EL (cell line): ENCODE measurements at regions not wholly inside any gene's neighbourhood (a gene's known extent, or its start where the extent isn't known, plus 50 kb on each side); places are given as distances from the start of the nearest gene placed in this dataset.
"Not testable (repeated sequence)": the region's sequence is repeated elsewhere in the genome, so short reads cannot be mapped to it uniquely, and the experiment has no call there.

Source experiments
- DNase-seq: peaks from one replicate; pipeline ENCODE4 v3.0.0-alpha.2; 2016

DNA sequence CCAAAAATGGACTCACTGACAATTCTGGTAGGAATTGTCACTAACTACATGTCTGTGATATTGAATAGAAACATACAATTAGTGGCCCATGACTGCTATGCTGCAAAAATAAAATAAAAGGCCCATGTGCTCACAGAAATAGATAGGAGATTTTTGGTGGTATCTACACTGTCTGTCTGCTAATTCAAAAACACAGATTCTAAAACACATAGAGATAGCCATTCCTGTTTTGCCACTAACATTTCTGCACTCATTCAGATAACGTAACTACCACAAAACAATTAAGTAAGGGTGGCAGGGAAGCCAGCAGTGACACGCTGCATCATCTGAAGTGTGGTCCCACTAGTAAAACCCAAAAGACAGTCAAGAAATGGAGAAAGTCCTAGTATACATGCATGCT is 202.2 kb upstream of the NFIA start:
- no peak for DNase-seq

DNA sequence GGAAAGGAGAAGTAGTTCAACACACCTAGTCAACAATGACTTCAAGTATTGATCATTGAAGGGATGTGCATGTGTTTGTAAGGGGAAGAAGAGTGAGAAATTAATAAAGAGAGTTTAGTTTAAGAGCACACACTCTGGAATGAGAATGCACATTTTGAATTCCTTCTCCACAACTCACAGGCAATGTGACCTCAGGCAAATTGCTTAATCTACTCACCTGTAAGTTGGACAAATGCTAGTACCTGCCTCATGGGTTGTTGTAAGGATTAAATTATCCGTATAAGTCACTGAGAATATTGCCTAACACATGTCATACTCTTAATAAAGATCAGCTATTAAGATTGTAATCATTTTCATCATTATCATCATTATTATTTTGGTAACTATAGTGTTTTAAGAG is 204.0 kb upstream of the NFIA start:
- DNase-seq: no peak

DNA sequence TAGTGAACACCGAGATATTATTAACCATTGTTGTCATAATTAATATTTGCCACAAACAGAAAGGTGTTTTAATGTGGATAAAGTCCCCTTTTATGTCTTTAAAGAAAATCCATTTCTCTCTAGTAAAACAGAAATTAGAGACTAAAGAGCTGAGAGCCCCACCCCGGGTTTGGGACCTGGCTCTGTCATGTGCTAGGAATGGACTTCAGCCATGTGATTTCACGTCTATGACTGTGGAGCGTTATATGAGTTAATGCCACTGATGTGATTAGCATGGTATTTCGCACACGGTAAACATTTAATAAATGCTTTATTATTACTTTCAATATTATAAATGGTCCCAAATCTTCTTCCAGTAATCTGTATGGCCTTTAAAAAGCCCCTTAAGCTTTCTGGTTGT is 205.0 kb upstream of the NFIA start:
- DNase-seq: no peak

DNA sequence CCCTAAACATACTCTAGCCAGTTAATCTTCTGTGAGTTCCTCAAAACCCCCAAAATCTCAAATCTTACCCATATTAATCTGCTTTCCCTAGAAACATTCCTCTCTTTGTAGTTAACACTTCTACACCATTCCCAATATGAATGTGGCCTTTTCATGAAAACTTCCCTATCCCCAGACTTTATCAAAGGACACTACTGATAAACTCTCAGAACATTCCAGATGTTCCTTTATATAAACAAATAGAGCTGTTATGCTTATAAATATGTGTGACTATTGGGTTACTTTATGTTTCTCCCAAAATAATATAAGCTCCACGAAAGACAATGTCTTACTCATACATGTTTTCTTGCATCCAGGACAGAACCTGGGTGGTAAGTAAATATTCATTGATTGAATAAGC is 205.4 kb upstream of the NFIA start:
- DNase-seq: no peak

DNA sequence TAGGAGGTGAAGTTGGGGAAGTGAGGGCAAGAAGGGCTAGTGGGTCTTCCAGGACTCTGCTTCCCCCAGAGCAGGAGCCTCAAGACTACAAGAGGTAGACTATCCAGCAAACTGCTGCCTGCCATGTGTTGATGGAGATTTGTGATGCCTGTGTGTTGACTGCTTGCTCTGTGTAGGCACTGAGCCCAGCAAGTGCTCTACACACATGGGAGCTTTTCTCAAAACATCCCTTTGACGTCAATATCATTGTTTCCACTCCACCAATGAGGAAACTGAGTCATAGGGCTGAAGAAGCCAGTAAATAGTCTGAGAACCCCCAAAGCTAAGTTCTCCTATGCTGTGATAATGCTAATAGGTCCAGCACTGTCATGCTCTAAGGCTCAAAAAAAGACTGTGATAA is 207.2 kb upstream of the NFIA start:
- no peak for DNase-seq

DNA sequence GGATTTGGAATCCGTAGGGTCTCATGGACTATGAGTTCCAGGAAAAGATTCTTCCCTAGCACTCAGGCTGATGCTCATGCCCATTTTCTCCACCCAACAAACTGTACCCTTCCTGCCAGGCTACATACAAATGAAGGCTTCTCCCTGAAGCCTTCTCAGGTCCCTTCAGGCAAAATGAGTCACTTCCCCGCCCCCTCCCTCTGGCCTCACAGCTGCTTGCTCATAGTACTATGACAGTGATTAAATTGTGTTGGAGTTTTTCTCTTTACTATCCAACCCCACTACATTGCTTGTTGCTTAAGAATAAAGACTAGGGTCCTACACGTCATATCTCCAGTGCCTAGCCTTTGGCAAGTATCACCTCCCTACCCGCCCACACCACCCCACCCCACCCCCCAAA is 207.6 kb upstream of the NFIA start:
- peak; percentile 68 for DNase-seq

DNA sequence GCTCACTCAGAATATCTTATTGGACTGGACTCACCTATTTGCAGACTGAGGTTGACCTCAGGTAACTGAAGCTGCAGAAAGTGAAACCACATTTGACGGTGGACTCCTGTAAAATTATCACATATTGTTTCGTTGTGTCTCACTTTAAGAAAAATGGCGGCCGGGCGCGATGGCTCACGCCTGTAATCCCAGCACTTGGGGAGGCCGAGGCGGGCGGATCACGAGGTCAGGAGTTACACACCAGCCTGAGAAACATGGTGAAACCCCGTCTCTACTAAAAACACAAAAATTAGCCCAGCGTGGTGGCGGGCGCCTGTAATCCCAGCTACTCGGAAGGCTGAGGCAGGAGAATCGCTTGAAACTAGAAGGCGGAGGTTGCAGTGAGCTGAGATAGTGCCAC is 209.0 kb upstream of the NFIA start:
- not testable (repeated sequence) for DNase-seq

DNA sequence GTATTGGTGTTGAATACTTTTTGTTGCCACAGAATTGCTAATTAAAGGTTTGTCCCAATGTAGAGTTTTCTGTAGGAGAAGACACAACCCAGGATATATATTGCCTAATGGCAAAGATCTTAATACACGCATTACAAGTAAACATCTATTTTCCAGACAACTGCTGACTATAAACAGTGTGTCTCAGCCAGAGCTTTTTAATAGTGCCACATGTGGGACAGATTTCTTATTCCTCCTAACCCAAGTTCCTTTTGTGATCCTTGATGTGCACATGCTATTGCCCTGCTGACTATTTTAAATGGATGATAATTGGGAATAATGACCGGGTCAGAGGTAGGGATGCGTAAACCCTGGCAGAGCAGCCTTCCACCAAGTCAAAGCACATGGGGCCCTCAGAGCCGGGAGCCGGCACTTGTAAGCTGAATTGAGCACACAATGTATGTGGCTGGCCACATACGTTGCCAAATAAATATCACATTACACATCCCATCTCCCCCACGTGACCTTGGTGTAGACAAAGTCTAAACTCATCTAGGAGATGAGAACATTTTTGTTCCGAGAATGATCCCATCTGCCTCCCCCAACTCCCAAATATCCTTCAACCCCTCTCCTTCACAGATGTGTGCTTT is 209.8 kb upstream of the NFIA start:
- DNase-seq: no peak

DNA sequence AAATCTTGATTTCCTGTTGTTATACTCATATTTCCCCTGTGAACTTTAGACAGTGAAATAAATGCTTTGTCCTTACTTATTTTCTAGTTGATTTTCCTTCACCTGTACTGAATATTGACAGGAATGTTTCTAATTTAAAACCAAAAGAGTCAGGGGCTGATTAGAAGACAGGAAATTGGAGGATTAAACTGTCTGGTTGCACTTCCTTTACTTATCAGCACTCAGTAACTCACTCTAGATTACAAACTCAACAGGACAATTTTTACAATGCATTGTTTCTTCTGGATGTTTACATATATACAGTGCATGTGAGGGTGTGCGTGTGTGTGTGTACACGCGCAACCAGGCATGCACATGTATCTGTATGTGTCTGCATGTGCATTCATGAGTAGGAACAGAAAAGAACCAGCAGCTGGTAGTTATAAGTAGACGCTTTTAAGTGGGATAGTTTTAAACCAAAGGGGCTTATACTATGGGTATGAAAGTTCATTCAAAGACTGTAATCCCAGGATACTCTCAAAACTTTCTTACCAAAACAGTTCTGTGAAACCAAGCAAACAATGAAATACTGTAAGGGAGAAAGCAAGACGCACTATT is 212.0 kb upstream of the NFIA start:
- no peak for DNase-seq

DNA sequence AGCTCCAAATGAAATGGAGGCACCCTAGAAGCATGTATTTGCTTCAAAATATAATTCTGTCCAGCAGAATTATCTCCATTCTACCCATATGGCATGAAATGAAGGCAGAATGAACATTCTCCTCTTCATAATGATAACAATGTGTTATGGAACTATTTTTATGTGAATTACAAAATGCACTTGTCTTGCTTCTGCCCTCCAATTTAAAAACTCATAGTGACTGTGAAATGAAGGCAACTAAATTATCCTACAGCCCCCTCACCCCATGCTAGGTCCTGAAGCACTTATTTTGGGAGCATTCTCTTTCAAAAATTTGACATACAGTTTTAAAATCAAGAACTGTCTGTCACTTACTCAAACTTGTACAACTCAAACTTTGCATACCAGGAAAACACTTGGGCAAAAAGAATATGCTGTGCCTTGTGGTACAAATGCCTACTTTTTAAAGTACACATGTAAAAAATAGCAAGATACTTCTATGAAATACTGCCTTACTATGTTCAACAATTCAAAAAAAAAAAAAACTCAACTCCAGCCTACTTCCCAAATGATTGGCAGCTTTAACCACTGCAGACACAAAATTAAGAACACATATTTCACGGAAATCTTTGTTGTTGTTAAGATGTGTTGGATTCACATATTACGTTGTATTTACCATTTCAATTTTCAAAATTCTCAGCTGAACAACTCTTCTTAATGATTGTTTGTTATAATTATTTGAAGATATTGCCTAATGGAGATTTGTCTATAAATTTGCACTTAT is 213.3 kb upstream of the NFIA start:
- DNase-seq: no peak

DNA sequence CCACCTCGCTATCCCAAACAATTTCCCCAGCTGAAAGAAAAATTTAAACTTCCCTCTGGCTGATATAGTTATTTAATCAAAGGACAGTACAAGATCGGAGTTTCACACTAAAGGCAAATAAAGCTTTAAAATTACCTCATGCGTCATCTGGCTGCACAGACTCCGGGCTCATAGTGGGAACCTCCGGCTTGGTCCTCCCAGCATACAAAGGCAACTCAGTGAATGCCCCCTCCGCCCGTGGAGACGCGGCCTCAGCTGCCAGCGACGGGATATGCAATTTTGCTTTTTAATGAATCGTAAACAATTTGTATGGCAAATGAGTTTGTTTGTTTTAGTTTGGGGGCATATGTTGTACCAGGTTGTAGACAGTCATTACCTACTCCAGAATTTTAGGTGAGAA is 214.6 kb upstream of the NFIA start:
- DNase-seq: no peak

DNA sequence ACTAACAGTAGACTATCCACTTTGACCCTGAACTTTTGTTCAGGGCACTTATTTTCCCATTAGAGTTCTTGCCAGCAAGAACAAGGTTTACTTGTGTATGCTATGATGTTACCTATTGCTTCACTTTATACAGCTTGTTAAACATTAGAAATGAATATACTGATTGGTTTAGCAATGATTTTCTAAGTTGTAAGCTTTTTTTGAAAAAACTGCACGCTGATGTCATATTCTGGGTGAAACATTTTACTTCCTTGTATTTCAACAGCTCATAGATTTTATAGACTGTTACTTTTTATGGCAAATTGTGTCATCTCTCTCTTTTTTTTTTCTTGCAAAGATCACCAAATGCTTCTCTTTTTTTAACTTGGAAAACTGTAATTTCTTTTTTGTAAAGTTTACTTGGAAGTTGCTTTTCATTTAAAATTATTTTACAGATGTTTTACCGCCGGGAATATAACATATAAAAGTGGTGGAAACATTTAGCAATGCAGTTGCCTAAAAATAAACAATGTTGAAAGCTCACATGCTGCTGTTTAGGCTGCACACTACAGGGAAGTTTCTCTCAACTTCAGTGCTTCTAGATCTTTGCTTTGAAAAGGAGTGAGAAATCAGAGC is 215.3 kb upstream of the NFIA start:
- no peak for DNase-seq

DNA sequence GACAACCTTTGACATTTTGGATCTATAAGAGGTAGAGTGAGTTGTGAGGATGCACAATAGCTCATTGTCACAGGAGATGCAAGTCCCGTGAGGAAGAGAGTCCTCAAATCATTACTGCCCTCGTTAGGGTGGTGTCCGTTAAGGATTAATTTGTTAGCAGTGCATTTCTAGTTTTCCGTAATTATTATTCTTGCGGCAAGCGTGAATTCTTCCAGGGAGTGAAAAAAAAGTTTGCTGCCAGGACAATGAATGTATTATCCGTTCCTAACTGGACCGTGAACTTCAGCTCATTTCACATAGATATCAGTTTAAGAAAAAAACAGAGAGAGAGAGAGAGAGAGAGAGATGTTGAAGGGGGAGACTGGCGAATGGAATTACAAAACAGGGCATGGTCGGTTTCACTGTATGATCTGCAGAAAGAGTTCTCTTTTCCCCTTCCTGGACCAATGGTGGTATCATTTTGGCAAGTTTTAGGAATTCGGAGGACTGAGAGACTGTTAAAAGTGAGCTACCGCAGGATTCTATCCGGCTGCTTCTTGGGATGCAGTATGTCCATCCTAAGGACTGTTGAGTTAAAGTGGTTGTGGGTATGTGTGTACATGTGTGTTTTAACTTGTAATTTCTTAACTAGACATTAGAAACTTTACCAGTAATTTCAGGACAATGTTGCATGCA is 216.0 kb upstream of the NFIA start:
- DNase-seq: no peak

DNA sequence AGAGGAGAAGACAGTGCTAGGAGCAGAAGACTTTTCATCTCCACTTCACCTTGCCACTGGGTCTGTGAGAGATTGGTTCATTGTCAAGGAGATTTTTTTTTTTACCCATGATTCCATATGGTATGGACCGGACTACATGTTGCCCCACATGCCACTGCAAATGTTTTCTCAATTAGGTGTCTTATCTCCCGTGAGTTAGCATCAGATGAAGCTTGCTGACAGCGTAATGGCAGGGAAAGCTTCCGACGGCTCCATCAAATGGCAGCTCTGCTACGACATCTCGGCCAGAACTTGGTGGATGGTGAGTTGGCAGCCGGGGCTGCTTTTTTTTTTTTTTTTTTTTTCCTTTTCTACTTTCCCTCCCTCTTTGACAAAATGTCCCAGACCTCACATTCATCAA is 217.2 kb upstream of the NFIA start:
- DNase-seq: no peak

DNA sequence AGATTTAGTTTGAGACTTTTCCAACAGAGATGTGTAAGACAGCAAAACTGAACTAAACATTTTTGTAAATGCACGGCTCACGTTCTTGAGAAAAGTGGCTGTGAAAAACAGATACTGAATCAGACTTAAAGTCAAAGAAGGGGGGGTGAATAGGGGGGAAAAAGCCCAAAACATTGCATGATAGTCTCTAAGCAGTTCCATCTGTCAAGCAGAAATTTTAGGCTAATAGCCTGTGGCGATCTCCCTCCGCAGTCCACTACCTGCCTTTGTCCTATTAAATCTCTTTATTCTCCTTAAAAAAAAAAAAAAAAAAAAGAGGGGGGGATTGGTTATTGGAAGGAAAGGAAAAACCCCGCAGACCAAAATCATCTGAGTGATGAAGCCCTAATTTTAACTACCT is 217.6 kb upstream of the NFIA start:
- DNase-seq: no peak

DNA sequence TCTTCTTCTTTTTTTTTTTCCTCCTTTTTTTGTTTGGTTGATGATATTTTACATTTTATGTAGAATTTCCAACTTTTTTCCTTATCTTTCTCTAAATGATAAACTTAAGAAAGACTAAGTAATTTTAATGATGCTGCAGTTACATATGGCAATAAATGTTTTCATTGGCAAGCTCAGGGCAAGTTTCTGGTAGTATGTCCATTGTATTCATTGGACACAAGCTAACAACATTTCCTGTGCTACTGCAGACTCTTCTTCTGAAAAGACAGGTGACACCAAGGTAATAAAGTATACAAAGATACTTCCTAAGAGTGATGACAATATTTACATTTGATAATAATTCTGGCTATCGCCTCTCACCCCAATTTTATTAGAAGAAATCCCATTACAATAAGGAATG is 219.2 kb upstream of the NFIA start:
- no peak for DNase-seq

DNA sequence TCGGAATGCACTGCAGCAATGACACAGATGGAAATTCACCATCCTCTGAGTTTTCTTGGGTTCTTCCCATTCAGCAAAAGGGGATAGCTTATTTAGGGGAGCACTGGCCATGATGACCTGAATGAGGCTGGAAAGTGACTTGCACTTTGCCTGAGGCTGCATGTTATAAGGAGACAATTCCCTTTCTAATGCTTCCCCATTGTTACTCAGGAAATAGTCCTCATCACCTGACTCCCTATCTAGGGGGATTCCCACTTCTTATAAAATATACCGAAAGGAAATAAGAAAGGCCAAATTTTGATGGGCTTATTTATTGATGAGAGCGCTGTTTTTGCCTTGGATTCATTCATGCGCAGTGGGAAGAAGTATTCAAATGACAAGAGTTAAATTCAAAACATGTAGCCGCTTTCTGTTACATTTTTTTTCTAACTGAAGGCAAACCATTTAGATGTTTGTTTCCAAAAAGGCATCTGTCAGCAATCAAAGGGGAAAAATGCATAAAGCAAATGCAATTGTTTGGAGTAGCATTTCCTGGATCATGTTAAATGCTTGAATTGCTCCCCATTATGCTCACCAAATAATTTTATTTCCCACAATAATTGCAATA is 220.3 kb upstream of the NFIA start:
- no peak for DNase-seq

DNA sequence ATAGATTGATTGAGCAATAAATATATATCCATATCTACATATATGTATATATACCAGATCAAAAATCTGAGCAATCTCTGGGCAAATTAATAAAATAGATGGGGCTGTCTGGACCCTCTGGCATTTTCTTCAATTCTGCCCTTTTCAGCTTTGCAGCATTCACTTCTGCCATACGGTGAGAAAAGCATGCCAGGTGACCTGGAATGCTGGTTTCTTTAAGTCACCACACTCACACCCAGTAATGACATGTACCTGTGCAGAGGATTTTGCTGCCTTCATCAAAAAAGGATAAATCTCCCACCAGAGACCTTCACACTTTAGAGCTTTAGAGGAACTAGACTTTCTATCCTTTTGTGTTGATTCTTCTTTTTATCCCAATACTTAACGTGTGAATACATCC is 223.2 kb upstream of the NFIA start:
- DNase-seq: no peak

DNA sequence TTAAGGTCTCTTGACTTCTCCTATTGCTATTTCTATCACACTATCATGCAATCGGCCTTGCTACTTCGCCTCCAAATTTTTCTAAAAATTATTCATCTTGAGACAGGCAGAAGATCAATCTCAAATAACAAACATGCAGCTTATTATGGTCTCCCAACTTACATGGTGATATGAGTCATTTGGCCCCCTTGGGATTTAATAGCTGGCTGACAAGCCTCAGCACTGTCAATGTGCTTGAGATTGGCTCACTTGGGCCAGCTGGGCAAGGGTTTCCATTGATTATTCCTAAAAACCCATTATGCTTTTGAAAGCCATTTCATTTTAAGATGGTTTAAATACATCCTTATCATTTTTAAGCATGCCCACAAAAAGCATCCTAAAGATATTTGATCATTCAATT is 224.5 kb upstream of the NFIA start:
- no peak for DNase-seq

DNA sequence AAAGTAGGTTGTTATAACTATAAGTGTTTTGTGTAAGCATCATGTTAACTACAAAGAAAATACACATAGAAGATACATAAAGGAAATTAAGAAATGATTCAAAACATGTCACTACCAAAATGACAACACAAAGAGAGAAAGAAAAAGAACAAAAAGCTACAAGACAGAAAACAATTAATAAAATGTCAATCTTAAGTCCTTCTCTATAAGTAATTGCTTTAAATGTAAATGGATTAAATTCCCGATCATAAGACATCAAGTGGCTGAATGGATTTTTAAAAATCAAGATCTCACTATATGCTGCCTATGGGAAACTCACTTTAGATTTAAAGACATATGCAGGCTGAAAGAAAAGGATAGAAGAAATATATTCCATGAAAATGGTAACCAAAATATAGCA is 232.3 kb upstream of the NFIA start:
- no peak for DNase-seq

DNA sequence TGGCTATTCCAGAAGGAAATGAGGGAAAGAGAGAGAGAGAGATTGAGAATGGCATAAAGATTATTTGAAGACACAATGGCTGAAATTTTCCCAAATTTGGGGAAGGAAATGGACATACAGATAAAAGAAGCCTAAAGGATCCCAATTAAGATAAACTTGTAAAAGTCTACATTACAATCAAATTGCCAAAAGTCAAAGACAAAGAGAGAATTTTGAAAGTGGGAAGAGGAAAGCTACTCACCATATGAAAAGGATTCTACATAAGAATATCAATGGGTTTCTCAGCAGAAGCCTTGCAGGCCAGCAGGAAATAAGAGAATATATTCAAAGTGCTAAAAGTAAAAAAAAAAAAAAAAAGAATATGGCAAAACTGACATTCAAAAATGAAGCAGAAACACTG is 233.0 kb upstream of the NFIA start:
- DNase-seq: no peak

DNA sequence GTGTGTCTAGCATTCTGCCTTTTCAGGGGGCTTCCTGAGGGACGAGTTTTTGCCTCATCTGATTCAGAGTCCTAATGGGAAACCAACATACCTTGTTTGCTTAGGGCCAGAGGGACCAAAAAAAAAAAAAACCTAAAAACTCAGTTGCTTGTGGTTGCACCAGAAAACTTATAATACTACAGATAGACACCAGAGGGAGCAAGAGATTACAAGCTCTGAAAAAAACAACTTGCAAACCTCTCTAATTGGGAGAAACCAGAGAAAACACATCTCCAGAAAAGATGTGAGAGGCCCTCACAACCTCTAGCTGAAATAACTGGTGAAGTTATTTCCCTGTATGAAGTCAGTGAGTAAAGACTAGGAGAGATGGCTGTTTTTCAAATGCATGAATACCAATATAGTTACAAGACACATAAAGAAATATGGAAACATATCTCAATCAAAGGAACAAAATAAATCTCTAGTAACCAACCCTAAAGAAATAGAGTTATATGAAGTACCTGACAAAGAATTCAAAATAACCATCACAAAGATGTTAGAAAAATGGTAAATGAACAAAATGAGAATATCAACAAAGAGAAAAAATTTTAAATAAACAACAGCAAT is 233.7 kb upstream of the NFIA start:
- DNase-seq: peak; percentile 37
